MCF 10A (cell line): ENCODE measurements at regions not wholly inside any gene's neighbourhood (a gene's known extent, or its start where the extent isn't known, plus 50 kb on each side); places are given as distances from the start of the nearest gene placed in this dataset.

ENCODE experiments used
- BruUV-seq: library from RNA; stranded (reverse); fragments of 400-500 nt; replicated peaks from 2 replicates; lab custom pipeline; 2021; lab: Mats Ljungman, UMichigan
- CTCF ChIA-PET: fragments of 300-600 bp; sonication (Branson Sonifier 250); formaldehyde crosslinking; extraction: SDS; loops from one replicate; lab custom pipeline; 2021; ENCODE audit warnings: antibody characterized with exemption, inconsistent platforms; lab: Yijun Ruan, JAX
- POLR2A ChIA-PET: fragments of 300-600, 350-650 bp; sonication (Branson Sonifier 250); formaldehyde crosslinking; extraction: SDS; loops from one replicate; lab custom pipeline; 2020; ENCODE audit warnings: antibody characterized with exemption, inconsistent platforms; lab: Yijun Ruan, JAX
- DNase-seq: peaks from one replicate; pipeline ENCODE4 v3.0.0-alpha.2; 2018; ENCODE audit not compliant: unreplicated experiment
- H3K27ac Mint-ChIP-seq: one replicate; pipeline ENCODE4 v1.8.0; 2022; ENCODE audit warnings: mild to moderate bottlenecking, low read depth, mixed read lengths; ENCODE audit not compliant: unreplicated experiment
- H3K27me3 Mint-ChIP-seq: one replicate; pipeline ENCODE4 v1.8.0; 2022; ENCODE audit warnings: mixed read lengths; ENCODE audit not compliant: insufficient read depth, unreplicated experiment
- H3K36me3 Mint-ChIP-seq: one replicate; pipeline ENCODE4 v1.8.0; 2022; ENCODE audit warnings: mild to moderate bottlenecking, moderate library complexity, mixed read lengths; ENCODE audit not compliant: insufficient read depth, unreplicated experiment
- H3K4me1 Mint-ChIP-seq: one replicate; pipeline ENCODE4 v1.8.0; 2022; ENCODE audit warnings: mixed read lengths; ENCODE audit not compliant: insufficient read depth, unreplicated experiment
- H3K4me3 Mint-ChIP-seq: one replicate; pipeline ENCODE4 v1.8.0; 2022; ENCODE audit warnings: mild to moderate bottlenecking, moderate library complexity, mixed read lengths; ENCODE audit not compliant: unreplicated experiment
- H3K9me3 Mint-ChIP-seq: one replicate; pipeline ENCODE4 v1.8.0; 2022; ENCODE audit warnings: mixed read lengths; ENCODE audit not compliant: unreplicated experiment
- CTCF ChIP-seq: fragments of 200-600 bp; IDR thresholded peaks from one replicate; pipeline ENCODE4 v1.8.0; 2022; ENCODE audit warnings: antibody characterized with exemption, mild to moderate bottlenecking; ENCODE audit not compliant: unreplicated experiment
- intact Hi-C: fragments of 100-400 bp; cut with micrococcal nuclease; formaldehyde crosslinking; loops from 2 replicates; pipeline ENCODE4 v1.14.1; 2022

- Mint-ChIP-seq H3K36me3 (no peaks in the 10 kb centered on the region), H3K27ac (no peak overlapping the region), H3K4me3 (no peak overlapping the region), H3K27me3 (no peaks in the 10 kb centered on the region), H3K9me3 (no peaks in the 10 kb centered on the region), H3K4me1 (no peaks in the 10 kb centered on the region)
- intact Hi-C loops, result no loop called here
- TF ChIP-seq CTCF, result no peak
- BruUV-seq, result no TSS peak
- POLR2A ChIA-PET, result interaction anchor here (0.7 kb wide), 1 partner anchor 1346 kb away, joined by 3 read pairs; no protein-coding TSS in a partner anchor
- DNase-seq, result no peak
- CTCF ChIA-PET, result no interaction called here
Measured at GRCh38 chr16:48813485-48813884, 203.5 kb upstream of the N4BP1 start.

DNA sequence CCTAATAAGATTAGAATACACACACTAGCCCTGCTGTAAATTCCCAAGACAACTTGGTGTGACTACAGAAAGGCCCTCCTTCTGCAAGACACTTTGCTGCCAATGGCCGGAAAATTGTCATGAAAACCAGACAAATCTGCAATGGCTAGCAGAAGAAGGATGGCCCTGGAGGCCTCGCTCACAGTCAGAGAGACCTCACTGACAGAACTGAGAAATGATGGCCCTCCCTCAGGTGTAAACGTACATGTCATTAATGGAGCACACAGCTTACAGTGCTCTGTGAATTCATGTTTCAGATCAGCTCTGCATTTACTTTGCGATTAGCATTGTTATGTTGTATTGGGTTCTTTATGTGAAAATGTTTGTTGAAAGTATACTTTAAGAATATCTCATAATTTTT lies 202.9 kb upstream of the N4BP1 start:
- H3K4me3 Mint-ChIP-seq, result no peak overlapping the region
- H3K27ac Mint-ChIP-seq, result no peak overlapping the region
- TF ChIP-seq CTCF, result no peak
- H3K4me1 Mint-ChIP-seq, result no peaks in the 10 kb centered on the region
- no peak for DNase-seq
- intact Hi-C loops, result no loop called here
- H3K9me3 Mint-ChIP-seq, result no peaks in the 10 kb centered on the region
- BruUV-seq, result no TSS peak
- ChIA-PET POLR2A (interaction anchor here (0.7 kb wide), 1 partner anchor 1346 kb away, joined by 3 read pairs; no protein-coding TSS in a partner anchor), CTCF (interaction anchor here (0.5 kb wide), 1 partner anchor 14 kb away, joined by 3 read pairs; no protein-coding TSS in a partner anchor)
- no peaks in the 10 kb centered on the region for H3K36me3 Mint-ChIP-seq
- no peaks in the 10 kb centered on the region for H3K27me3 Mint-ChIP-seq

DNA sequence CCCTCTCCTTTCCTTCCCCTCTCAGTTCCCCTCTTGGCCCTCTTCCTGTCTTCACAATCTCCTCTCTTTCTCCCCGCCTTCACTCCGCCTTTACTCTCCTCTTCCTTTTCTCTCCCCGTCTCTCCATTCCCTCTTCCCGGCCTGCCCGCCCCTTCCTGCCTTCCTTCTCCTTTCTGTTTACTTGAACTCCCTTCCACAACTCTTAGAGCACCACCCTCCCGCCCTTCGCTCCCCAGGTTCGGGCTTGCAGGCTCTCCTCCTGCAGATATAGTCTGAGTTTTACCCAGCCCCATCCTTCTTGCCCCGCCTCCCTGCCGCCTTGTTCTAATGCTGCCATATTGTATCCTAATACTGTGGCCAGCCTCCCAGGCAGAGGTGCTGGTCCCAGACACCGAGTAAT lies 201.5 kb upstream of the N4BP1 start:
- Mint-ChIP-seq H3K27me3 (no peaks in the 10 kb centered on the region), H3K4me3 (no peak overlapping the region), H3K36me3 (no peaks in the 10 kb centered on the region)

GRCh38 chr16:48810803-48811453 lies 200.9 kb upstream of the N4BP1 start:
- intact Hi-C loops, result no loop called here
- CTCF ChIA-PET, result no interaction called here
- Mint-ChIP-seq H3K27ac (no peak overlapping the region), H3K9me3 (no peaks in the 10 kb centered on the region), H3K4me3 (no peak overlapping the region), H3K27me3 (no peaks in the 10 kb centered on the region), H3K36me3 (no peaks in the 10 kb centered on the region), H3K4me1 (no peaks in the 10 kb centered on the region)
- no TSS peak for BruUV-seq
- POLR2A ChIA-PET, result no interaction called here
- no peak for DNase-seq
- no peak for TF ChIP-seq CTCF

More for the DNA sequence above, 201.5 kb upstream of the N4BP1 start:
- no peak for TF ChIP-seq CTCF
- no TSS peak for BruUV-seq
- intact Hi-C loops, result no loop called here
- H3K9me3 Mint-ChIP-seq, result no peaks in the 10 kb centered on the region
- ChIA-PET CTCF (no interaction called here), POLR2A (no interaction called here)
- no peak overlapping the region for H3K27ac Mint-ChIP-seq
- no peak for DNase-seq
- H3K4me1 Mint-ChIP-seq, result no peaks in the 10 kb centered on the region
